ENCODE measurements at regions not wholly inside any gene's neighbourhood (a gene's known extent, or its start where the extent isn't known, plus 50 kb on each side); places are given as distances from the start of the nearest gene placed in this dataset.

DNA sequence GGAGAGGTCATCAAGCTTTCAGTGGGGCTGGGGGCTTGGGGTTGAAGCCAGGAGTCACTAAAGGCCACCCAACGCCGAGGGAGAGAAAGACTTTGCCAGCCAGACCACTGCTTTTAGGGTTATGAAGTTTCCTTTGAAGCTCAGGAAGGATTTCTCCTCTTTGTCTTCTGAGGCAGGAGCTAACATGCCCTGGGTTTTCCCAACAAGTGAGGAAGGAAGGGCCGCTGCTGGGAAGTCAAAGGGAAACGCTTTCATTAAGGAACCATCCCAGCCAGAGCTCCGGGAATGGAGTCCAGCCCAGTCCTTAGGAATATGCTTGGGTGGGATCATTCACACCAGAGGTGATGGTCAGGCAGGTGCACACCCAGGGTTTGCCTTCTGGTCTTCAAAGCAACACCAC lies 436.9 kb downstream of the PRDM2 start:
- H3K27ac Mint-ChIP-seq: no peak overlapping the region
- no peaks in the 10 kb centered on the region for H3K4me1 Mint-ChIP-seq
- DNase-seq: no peak
- H3K9me3 Mint-ChIP-seq: no peaks in the 10 kb centered on the region
- no peak for ATAC-seq
- peaks cover 7% of the 10 kb centered on the region for H3K27me3 Mint-ChIP-seq
- no peak overlapping the region for H3K4me3 Mint-ChIP-seq

DNA sequence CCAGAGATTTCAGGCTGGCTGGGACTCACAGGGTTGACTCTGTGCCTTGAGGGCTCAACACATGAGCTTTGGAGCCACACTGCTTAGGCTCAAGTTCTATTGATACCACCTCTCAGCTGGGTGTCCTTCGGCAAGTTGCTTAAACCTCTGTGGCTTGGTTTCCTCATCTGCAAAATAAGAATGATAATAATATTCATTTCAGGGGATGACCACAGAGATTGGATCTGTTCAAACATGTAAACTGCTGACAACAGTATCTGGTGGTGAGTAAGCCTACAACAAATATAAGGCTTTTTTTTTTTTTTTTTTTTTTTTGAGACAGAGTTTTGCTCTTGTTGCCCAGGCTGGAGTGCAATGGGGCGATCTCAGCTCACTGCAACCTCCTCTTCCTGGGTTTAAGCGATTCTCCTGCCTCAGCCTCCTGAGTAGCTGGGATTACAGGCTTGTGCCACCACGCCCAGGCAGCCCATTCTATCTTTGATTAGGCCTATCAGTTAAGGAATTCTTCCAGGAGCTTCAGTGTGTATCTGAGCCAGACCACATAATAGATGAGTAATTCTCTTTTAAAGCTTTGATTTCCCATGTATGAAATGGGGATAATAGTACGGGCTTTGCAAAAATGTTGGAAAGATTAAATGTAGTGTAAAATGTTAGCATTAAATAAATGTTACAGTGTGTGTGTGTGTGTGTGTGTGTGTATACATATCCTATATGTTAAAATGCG lies 437.6 kb downstream of the PRDM2 start:
- no peak overlapping the region for H3K4me3 Mint-ChIP-seq
- DNase-seq (no peak), ATAC-seq (no peak)
- H3K27ac Mint-ChIP-seq: no peak overlapping the region
- no peaks in the 10 kb centered on the region for H3K9me3 Mint-ChIP-seq
- H3K4me1 Mint-ChIP-seq: no peaks in the 10 kb centered on the region
- H3K27me3 Mint-ChIP-seq: peaks cover 7% of the 10 kb centered on the region

DNA sequence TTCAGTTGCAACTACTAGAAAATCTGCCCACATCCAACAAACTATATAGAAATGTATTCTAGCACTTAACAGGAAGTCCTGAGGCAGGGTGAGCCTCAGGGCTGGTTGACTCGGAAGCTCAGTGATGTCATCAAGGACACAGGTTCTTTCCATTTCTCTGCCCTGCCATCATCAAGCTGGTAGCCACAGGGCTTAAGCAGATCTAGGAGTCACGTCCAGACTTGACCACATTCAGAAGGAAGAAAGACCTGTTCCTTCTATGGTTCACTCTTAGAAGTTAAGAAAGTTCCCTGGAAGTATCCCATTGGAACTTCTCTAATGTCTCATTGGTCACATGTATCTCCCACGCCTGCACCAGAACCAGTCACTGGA lies 438.1 kb downstream of the PRDM2 start:
- H3K4me1 Mint-ChIP-seq: no peaks in the 10 kb centered on the region
- H3K9me3 Mint-ChIP-seq: no peaks in the 10 kb centered on the region
- ATAC-seq: no peak
- peaks cover 7% of the 10 kb centered on the region for H3K27me3 Mint-ChIP-seq
- no peak for DNase-seq
- H3K27ac Mint-ChIP-seq: no peak overlapping the region
- H3K4me3 Mint-ChIP-seq: no peak overlapping the region

DNA sequence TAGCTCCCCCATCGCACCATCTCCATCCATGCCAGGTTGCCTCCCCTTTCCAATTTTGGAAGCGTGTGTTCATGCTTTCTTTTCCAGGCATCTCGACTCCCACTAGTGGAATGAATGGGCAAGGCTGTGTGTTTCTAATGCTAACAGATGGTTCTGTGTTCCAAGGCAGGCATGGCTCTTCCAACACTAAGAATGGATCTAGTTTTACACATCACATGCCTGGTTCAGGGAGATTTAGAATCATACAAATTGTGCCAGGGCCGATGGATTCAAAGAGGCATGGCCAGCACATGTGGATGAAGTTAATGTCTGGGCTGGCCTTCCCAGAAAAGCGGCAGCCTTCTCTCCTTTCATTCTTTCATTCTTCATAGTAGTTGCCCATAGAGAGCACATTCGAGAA lies 438.7 kb downstream of the PRDM2 start:
- H3K9me3 Mint-ChIP-seq: no peaks in the 10 kb centered on the region
- peaks cover 7% of the 10 kb centered on the region for H3K27me3 Mint-ChIP-seq
- no peak overlapping the region for H3K4me3 Mint-ChIP-seq

DNA sequence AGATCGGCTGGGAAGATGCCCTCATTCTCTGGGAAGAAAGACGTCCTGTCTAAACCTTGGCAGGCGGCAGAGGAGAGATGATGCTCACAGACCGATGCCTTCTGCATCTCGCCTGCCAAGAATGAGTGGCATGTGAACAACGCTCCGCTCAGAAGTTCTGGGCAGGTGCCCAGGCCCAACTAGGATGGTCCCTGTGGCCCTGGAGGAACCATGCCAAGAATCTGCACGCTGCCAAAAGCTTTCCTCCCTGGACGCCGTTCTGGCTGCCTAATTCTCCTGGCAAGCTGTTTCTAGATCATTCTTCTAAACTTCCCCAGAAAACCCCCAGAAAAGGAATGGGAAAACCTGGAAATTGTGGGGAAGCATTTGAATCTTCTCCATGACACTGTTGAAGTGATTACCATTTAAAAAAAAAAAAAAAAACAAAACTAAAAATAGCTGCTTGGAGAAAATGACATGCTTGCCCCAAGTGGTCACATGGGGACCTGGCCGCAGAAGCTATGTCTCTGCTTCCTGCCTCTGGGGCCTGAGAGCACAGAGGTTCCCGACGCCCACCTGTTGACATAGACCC lies 440.9 kb downstream of the PRDM2 start:
- ATAC-seq (no peak), DNase-seq (no peak)
- Mint-ChIP-seq H3K27me3 (peaks cover 17% of the 10 kb centered on the region), H3K9me3 (no peaks in the 10 kb centered on the region), H3K27ac (no peak overlapping the region), H3K4me1 (no peaks in the 10 kb centered on the region), H3K4me3 (no peak overlapping the region)

More for the DNA sequence above, 438.7 kb downstream of the PRDM2 start:
- Mint-ChIP-seq H3K4me1 (no peaks in the 10 kb centered on the region), H3K27ac (no peak overlapping the region)
- no peak for ATAC-seq
- no peak for DNase-seq

DNA sequence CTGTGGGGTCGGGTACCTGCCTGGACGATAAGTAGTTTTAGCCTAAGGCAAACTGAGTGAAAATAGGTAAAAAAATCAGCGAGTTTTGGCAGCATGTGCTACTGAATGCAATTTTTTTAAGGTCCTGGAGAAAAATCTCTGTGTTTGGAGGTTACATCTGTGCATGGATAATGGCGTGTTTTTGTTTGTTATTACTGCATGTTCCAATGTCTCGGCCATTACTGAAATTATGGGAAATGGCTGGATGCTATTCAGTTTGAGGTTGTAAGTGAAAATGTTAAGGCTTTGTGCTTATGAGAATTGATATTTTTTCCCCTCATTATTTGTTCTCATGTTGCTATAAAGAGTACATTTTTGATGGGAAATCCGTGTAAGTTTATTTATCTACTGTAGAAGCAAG lies 441.7 kb downstream of the PRDM2 start:
- Mint-ChIP-seq H3K4me1 (no peaks in the 10 kb centered on the region), H3K9me3 (no peaks in the 10 kb centered on the region), H3K27me3 (peaks cover 17% of the 10 kb centered on the region), H3K4me3 (no peak overlapping the region), H3K27ac (no peak overlapping the region)
- no peak for DNase-seq
- no peak for ATAC-seq

DNA sequence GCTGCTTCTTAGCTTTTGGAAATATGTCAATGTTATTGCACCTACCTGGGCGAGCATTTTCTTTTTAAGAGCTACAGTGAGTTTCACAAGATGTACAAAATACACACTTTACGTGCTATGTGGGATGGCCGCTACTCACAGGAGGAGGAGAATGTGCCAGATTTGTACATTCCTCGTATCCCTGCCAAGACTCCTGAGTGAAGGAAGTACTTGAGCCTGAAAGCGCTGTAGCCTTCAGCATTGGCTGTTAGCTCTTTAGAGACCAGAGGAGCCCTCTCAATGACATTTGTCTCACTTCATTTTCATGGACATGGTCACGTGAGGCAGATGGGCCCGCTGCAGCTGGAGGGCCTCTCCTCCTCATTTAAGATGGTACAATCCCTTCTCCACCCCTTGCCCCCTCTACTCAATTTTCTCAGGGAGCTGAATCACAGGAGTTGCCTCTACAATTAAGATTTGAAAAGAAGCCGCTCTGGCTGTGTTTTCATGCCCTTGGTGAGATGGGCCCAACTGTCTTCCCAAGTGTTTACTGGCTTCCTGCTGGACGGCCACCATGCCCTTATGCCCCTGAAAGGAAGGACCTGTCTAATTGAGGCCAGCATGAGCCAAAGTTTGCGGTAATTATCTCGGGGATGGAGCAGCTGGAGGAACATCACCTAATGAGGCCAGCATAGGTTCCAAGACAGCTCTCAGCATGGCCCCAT lies 442.6 kb downstream of the PRDM2 start:
- ATAC-seq (no peak), DNase-seq (no peak)
- Mint-ChIP-seq H3K4me3 (no peak overlapping the region), H3K27me3 (peaks cover 17% of the 10 kb centered on the region), H3K9me3 (no peaks in the 10 kb centered on the region), H3K27ac (no peak overlapping the region), H3K4me1 (no peaks in the 10 kb centered on the region)

DNA sequence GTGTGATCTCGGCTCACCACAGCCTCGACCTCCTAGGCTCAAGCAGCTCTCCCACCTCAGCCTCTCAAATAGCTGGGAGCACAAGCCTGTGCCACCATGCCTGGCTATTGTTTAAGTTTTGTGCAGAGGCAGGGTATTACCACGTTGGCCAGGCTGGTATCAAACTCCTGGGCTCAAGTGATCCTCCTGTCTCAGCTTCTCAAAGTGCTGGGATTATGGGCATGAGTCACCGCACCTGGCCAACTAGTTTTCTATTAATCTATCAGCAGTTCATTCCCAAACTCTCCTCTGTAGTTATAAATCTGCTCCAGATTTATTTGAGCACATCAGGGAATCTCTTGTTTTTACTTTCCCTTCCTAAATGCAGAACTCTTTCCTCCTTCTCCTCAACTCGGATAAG lies 443.8 kb downstream of the PRDM2 start:
- peaks cover 17% of the 10 kb centered on the region for H3K27me3 Mint-ChIP-seq
- ATAC-seq (no peak), DNase-seq (no peak)
- no peak overlapping the region for H3K27ac Mint-ChIP-seq
- H3K4me1 Mint-ChIP-seq: no peaks in the 10 kb centered on the region
- H3K4me3 Mint-ChIP-seq: no peak overlapping the region
- no peaks in the 10 kb centered on the region for H3K9me3 Mint-ChIP-seq

DNA sequence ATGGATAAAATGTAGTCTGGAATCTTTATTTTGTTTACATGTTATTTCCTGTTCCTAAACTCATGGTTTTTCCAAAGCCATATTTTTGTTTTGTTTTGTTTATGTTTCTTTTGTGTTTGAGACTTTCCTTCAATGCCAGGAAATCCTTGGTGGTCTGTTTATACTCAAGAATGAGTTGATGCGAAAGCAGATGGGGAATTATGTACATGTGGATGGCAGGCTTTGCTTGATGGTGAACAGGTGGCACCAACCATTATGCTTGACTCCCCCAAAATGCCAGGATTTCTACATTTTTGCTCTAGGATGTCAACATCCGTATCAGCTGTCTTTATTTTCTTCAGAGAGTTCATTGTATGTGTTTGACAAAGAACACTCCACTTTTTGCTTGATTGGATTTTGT lies 448.5 kb downstream of the PRDM2 start:
- Mint-ChIP-seq H3K4me1 (no peaks in the 10 kb centered on the region), H3K27me3 (peaks cover 18% of the 10 kb centered on the region), H3K27ac (no peak overlapping the region), H3K4me3 (no peak overlapping the region), H3K9me3 (no peaks in the 10 kb centered on the region)
- no peak for DNase-seq
- ATAC-seq: no peak

DNA sequence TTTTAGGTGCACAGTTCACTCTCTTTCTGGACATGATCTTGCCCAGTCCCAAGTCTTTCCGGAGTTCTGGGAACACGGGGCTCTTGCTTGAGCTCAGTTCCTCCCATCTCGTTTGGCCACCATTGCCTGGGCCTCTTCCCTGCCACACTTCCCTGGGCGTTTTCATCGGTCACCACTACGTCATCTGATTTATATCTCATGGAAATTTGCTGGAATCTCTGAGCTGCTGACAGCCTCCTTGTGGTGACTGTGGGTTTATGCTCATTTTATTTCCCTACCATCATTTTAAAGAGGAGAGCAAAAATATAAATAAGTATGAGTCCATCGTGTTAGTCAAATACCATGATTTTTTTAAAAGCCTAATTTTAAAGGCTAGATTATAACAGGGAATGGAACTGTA lies 449.1 kb upstream of the KAZN start:
- DNase-seq: no peak
- no peak overlapping the region for H3K27ac Mint-ChIP-seq
- no peak for ATAC-seq
- H3K27me3 Mint-ChIP-seq: peaks cover 11% of the 10 kb centered on the region
- H3K9me3 Mint-ChIP-seq: no peaks in the 10 kb centered on the region
- H3K4me1 Mint-ChIP-seq: no peaks in the 10 kb centered on the region
- H3K4me3 Mint-ChIP-seq: no peak overlapping the region

DNA sequence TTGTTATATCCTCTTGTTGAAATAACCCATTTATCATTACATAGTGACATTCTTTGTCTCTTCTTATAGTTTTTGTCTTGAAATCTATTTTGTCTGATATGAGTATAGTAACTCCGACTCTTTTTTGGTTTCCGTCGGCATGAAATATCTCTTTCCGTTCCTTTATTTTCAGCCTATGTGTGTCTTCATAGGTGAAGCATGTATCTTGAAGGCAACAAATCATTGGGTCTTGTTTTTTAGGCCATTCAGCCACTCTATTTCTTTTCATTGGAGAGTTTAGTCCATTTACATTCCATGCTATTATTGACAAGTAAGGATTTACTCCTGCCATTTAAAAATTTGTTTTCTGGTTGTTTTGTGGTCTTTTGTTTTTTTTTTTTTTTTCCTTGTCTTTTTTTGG lies 441.9 kb upstream of the KAZN start:
- Mint-ChIP-seq H3K27ac (no peak overlapping the region), H3K4me1 (no peaks in the 10 kb centered on the region), H3K27me3 (peaks cover 8% of the 10 kb centered on the region), H3K4me3 (no peak overlapping the region), H3K9me3 (peaks cover 10 to 46% of the 10 kb centered on the region in 2 donors)
- DNase-seq (no peak), ATAC-seq (no peak)

DNA sequence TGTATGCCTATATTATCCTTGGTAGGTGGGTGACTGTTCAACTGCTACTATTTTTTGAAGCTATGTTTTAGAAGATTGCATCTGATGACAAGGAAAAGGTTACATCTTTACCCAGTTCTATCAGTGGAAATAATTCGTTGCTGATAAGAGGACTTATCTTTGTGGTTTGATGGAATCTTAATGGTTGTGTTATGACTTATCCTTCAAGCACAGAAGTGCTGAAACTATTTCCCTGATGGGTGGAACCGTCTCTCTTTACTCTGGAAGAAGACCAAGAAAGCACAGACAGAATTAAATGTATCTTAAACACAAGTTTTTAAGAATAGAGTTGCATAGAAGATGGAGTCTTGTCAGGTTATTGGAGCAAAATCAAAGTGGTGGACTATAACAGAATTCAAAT lies 437.7 kb upstream of the KAZN start:
- Mint-ChIP-seq H3K4me3 (no peak overlapping the region), H3K27ac (no peak overlapping the region), H3K4me1 (no peaks in the 10 kb centered on the region), H3K9me3 (peaks cover 10 to 43% of the 10 kb centered on the region in 2 donors), H3K27me3 (peaks cover 18% of the 10 kb centered on the region)
- DNase-seq (no peak), ATAC-seq (no peak)

DNA sequence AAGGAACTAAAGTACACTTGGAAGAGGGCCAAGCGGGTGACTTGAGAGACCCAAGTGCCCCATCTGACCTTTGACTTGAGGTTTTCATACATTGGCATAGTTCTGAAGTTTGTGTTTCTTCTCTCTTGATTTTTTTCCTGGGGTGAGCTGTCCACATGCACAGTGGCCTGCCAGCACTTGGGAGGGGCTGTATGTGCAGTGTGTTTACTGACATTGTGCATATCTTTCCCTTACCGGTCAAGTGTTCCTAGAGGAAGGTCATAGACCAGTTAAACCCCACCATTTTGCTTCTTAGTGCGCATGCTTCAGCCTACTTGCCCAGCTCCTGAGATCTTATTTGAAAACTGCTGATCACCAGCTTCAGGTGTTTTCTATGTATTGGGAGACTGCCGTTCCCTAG lies 435.2 kb upstream of the KAZN start:
- no peak for DNase-seq
- Mint-ChIP-seq H3K4me1 (no peaks in the 10 kb centered on the region), H3K27ac (no peak overlapping the region), H3K9me3 (peaks cover 2 to 23% of the 10 kb centered on the region in 2 donors), H3K27me3 (peaks cover 18% of the 10 kb centered on the region), H3K4me3 (no peak overlapping the region)
- ATAC-seq: no peak

DNA sequence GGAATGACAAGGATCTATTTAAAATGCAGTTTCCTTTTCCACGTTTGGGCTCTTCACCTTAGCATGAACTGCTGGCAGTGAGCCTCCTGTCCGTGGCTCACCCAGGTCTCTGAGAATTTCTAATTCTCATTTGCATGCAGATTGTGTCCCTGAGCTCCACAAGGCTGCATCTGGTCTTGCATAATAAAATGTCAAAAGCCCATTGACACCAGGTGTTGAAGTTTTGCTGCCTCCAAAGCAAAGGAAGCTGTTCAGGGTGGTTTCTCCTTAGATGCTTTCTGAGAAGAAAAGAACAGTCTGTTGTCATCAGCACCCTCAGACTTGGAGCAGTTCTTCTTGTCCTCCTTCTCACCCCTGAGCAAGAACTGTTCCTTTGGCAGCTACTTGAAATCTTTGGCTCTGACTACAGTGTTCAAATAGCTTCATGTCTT lies 433.1 kb upstream of the KAZN start:
- Mint-ChIP-seq H3K4me1 (no peaks in the 10 kb centered on the region), H3K4me3 (no peak overlapping the region), H3K27ac (no peak overlapping the region), H3K27me3 (peaks cover 18% of the 10 kb centered on the region), H3K9me3 (peaks cover 0 to 7% of the 10 kb centered on the region in 2 donors)
- DNase-seq: no peak
- ATAC-seq: no peak

DNA sequence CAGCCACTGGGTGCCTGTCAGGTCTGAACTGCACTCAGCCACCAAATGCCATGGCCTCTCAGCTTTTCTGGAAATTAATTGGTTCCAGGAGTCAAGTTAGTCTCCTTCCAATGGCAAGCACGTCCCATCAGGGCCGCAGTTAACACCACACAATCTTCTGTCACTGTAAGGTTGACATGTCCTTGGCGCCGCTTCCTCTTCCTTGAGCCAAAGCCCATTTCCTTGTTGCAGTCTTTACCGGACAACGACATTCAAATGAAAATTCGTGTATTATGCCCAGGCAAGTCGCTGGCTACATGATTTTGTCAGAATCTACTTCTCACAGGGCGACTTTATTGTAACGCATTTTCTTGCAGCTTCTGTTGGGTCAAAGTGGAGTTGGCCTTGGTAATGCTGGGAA lies 430.6 kb upstream of the KAZN start:
- H3K4me1 Mint-ChIP-seq: no peaks in the 10 kb centered on the region
- no peak overlapping the region for H3K27ac Mint-ChIP-seq
- H3K4me3 Mint-ChIP-seq: no peak overlapping the region
- H3K27me3 Mint-ChIP-seq: peaks cover 18% of the 10 kb centered on the region
- no peak for DNase-seq
- ATAC-seq: no peak
- peaks cover 0 to 12% of the 10 kb centered on the region in 2 donors for H3K9me3 Mint-ChIP-seq

DNA sequence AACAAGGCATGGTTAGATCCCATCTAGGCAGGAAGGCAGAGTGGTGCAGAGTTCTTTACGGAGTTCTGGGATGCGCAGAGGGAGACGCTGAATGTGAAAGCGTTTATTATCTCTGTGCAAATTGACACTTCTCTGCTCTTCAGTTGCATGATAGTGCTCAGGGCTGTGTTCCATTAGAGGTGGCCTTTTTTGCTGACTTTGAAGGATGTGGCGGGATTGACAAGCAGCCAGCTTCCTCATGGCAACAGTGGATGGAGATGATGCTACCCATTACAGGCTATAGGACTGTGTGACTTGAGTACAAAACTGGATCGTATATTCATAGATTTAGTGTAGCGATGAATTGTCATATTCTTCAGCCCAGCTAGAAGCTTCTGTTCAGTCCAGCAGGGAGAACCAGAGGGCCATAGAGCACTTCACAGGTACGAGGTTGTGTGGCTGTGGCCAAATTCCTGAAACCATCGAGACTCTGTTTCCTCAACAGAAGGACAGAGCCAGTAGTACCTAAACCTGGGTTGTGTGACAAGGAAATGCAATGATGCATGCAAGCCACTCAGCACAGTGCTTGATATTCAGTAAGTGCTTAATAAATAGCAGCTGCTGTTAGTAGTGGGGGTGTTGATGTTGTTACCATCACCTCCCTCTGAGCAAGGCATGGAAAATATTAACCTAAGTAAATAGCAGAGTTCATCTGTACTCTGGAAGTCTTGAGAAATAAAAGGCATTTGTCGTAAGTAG lies 430.0 kb upstream of the KAZN start:
- no peak for ATAC-seq
- Mint-ChIP-seq H3K4me3 (no peak overlapping the region), H3K27me3 (peaks cover 18% of the 10 kb centered on the region), H3K27ac (no peak overlapping the region), H3K9me3 (peaks cover 0 to 14% of the 10 kb centered on the region in 2 donors), H3K4me1 (no peaks in the 10 kb centered on the region)
- DNase-seq: no peak
